ENCODE measurements at regions not wholly inside any gene's neighbourhood (a gene's known extent, or its start where the extent isn't known, plus 50 kb on each side); places are given as distances from the start of the nearest gene placed in this dataset.
"Not testable (repeated sequence)": the region's sequence is repeated elsewhere in the genome, so short reads cannot be mapped to it uniquely, and the experiment has no call there.

DNA sequence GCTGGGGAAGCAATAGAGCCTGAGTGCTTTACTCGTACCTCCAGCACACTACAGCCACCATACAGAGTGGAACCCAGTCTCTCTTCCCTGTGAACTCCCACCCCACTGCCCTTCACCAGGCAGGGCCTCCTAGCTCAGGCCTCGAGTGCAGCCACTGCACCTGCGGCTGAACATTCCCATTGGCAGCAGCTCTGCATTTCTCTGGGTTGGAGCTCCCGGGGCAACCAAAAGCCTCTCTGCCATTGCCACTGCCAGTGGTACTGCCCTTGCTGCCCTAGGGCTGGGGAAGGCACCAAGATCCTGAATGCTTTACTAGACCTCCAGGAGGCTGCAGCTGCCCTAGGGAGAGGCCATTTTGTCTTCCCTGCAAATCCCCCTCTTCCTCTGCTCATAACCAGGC is 266.8 kb downstream of the TDRD3 start:
- Mint-ChIP-seq H3K4me3 (ENCODE audit: unreplicated experiment) (no peak overlapping the region), H3K27me3 (ENCODE audit: unreplicated experiment) (no peaks in the 10 kb centered on the region), H3K27ac (ENCODE audit: unreplicated experiment) (no peak overlapping the region), H3K4me1 (ENCODE audit: low read depth, unreplicated experiment) (no peaks in the 10 kb centered on the region), H3K9me3 (ENCODE audit: unreplicated experiment) (peaks cover 2% of the 10 kb centered on the region), H3K36me3 (ENCODE audit: unreplicated experiment) (peaks cover 4% of the 10 kb centered on the region)
- no peak for DNase-seq
- TF ChIP-seq, protein P1, sequence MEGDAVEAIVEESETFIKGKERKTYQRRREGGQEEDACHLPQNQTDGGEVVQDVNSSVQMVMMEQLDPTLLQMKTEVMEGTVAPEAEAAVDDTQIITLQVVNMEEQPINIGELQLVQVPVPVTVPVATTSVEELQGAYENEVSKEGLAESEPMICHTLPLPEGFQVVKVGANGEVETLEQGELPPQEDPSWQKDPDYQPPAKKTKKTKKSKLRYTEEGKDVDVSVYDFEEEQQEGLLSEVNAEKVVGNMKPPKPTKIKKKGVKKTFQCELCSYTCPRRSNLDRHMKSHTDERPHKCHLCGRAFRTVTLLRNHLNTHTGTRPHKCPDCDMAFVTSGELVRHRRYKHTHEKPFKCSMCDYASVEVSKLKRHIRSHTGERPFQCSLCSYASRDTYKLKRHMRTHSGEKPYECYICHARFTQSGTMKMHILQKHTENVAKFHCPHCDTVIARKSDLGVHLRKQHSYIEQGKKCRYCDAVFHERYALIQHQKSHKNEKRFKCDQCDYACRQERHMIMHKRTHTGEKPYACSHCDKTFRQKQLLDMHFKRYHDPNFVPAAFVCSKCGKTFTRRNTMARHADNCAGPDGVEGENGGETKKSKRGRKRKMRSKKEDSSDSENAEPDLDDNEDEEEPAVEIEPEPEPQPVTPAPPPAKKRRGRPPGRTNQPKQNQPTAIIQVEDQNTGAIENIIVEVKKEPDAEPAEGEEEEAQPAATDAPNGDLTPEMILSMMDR (IDR thresholded peaks at IDR 0.05; ENCODE audit: partially characterized antibody, unreplicated experiment), result no peak

DNA sequence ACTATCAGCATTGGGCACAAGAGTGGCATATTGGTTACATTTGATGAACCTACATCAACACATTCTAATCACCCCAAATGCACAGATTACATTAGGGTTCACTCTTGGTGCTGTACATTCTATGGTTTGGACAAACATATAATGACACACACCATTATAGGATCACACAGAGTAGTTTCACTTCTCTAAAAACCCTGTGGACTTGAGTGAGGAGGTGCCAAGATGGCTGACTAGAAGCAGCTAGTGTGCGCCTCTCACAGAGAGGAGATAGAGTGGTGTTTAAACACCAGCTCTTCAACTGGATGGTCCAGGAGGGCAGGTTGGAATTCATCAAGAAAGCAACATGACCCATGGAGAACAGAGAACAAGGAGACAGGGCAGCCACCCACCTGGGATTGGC is 265.6 kb downstream of the TDRD3 start:
- Mint-ChIP-seq H3K27me3 (ENCODE audit: unreplicated experiment) (no peaks in the 10 kb centered on the region), H3K9me3 (ENCODE audit: unreplicated experiment) (peaks cover 2% of the 10 kb centered on the region), H3K36me3 (ENCODE audit: unreplicated experiment) (peaks cover 4% of the 10 kb centered on the region), H3K4me1 (ENCODE audit: low read depth, unreplicated experiment) (no peaks in the 10 kb centered on the region), H3K4me3 (ENCODE audit: unreplicated experiment) (no peak overlapping the region), H3K27ac (ENCODE audit: unreplicated experiment) (no peak overlapping the region)
- TF ChIP-seq, protein P1 (IDR thresholded peaks at IDR 0.05; ENCODE audit: partially characterized antibody, unreplicated experiment), result no peak
- no peak for DNase-seq

DNA sequence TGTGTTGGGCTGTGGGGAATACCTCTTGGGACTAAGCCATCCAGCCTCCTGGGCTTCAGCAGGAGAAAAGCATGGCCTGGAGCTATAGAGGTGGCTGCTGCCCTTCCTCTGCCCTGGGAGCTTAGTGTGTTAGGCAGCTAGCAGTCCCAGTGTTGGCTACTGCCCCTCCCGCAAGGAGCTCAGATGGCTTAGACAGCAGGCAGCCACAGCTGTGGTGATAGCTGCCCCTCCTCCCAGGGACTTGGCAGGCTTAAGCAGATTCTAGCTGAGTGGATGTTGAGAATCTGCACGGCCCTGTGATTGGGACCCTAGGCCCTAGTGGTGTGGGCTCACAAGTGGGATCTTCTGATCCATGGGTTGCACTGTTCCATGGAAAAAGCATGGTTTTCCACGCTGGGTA is 264.5 kb downstream of the TDRD3 start:
- Mint-ChIP-seq H3K27ac (ENCODE audit: unreplicated experiment) (no peak overlapping the region), H3K27me3 (ENCODE audit: unreplicated experiment) (no peaks in the 10 kb centered on the region), H3K9me3 (ENCODE audit: unreplicated experiment) (peaks cover 2% of the 10 kb centered on the region), H3K4me1 (ENCODE audit: low read depth, unreplicated experiment) (no peaks in the 10 kb centered on the region), H3K36me3 (ENCODE audit: unreplicated experiment) (peaks cover 4% of the 10 kb centered on the region), H3K4me3 (ENCODE audit: unreplicated experiment) (no peak overlapping the region)
- peak; percentile 41 for DNase-seq
- TF ChIP-seq, protein P1 (IDR thresholded peaks at IDR 0.05; ENCODE audit: partially characterized antibody, unreplicated experiment), result no peak

DNA sequence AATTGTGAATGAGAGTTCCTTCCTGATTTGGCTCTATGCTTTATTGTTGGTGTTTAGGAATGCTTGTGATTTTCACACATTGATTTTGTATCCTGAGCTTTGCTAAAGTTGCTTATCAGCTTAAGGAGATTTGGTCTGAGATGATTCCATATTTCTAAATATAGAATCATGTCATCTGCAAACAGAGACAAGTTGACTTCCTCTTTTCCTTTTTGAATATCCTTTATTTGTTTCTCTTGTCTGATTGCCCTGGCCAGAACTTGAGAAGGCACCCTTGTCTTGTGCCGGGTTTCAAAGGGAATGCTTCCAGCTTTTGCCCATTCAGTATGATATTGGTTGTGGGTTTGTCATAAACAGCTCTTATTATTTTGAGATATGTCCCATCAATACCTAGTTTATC is 260.6 kb downstream of the TDRD3 start:
- H3K36me3 Mint-ChIP-seq (ENCODE audit: unreplicated experiment); H3K27ac Mint-ChIP-seq (ENCODE audit: unreplicated experiment); H3K27me3 Mint-ChIP-seq (ENCODE audit: unreplicated experiment); H3K4me1 Mint-ChIP-seq (ENCODE audit: low read depth, unreplicated experiment); H3K9me3 Mint-ChIP-seq (ENCODE audit: unreplicated experiment); DNase-seq; H3K4me3 Mint-ChIP-seq (ENCODE audit: unreplicated experiment): not testable (repeated sequence)

DNA sequence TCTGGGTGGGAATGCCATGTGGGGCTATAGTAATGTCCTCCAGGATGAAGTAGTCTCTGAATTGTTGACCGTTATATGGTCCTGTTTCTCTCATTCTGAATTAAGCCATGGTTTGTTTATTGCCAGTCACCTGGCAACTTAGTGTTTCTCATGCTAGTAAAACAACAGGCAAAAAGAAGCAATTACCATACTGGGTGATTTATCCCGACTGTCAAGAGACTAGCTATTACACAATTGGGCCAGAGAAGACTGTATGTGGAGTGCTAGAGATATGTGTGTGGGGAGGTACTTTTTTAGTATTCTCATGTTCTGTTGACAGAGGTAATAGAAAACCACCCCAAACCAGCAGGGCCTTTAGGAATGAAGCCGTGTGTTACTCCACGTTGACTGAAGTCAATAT is 258.2 kb downstream of the TDRD3 start:
- no peak overlapping the region for H3K4me3 Mint-ChIP-seq (ENCODE audit: unreplicated experiment)
- no peaks in the 10 kb centered on the region for H3K4me1 Mint-ChIP-seq (ENCODE audit: low read depth, unreplicated experiment)
- TF ChIP-seq, protein P1 (IDR thresholded peaks at IDR 0.05; ENCODE audit: partially characterized antibody, unreplicated experiment), result no peak
- H3K36me3 Mint-ChIP-seq (ENCODE audit: unreplicated experiment), result peaks cover 4% of the 10 kb centered on the region
- H3K27me3 Mint-ChIP-seq (ENCODE audit: unreplicated experiment), result no peaks in the 10 kb centered on the region
- no peak for DNase-seq
- H3K27ac Mint-ChIP-seq (ENCODE audit: unreplicated experiment), result no peak overlapping the region
- H3K9me3 Mint-ChIP-seq (ENCODE audit: unreplicated experiment), result peaks cover 2% of the 10 kb centered on the region

DNA sequence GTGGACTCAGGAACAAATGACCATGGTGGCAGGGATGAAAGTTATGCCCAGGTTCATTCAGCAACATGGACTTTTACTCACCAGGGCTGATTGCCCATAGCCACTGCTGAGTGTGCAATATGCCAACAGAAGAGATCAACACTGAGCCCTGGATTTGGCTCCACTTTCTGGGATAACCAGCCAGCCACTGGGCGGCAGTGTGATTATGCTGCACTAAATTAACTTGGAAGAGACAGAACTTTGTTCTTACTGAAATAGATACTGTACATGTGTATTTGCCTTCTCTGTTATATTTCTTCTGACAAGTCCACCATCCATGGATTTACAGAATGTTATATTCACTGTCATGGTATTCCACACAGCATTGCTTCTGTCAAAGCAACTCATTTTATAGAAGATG is 257.4 kb downstream of the TDRD3 start:
- DNase-seq, result peak; percentile 39
- Mint-ChIP-seq H3K36me3 (ENCODE audit: unreplicated experiment) (peaks cover 1% of the 10 kb centered on the region), H3K4me3 (ENCODE audit: unreplicated experiment) (no peak overlapping the region), H3K27me3 (ENCODE audit: unreplicated experiment) (no peaks in the 10 kb centered on the region), H3K27ac (ENCODE audit: unreplicated experiment) (no peak overlapping the region), H3K4me1 (ENCODE audit: low read depth, unreplicated experiment) (no peaks in the 10 kb centered on the region), H3K9me3 (ENCODE audit: unreplicated experiment) (no peaks in the 10 kb centered on the region)
- TF ChIP-seq, protein P1 (IDR thresholded peaks at IDR 0.05; ENCODE audit: partially characterized antibody, unreplicated experiment), result no peak
